Left ventricle myocardium inferior (tissue), 1 donor: ENCODE measurements at regions not wholly inside any gene's neighbourhood (a gene's known extent, or its start where the extent isn't known, plus 50 kb on each side); places are given as distances from the start of the nearest gene placed in this dataset.

Experiments used
- DNase-seq: peaks from one replicate; pipeline ENCODE4 v3.0.0-alpha.2; 2020
- H3K27ac ChIP-seq: fragments of 200-600 bp; replicated peaks from 2 replicates; pipeline ENCODE4 v1.8.0; 2021
- H3K27me3 ChIP-seq: fragments of 200-600 bp; 2 replicates; pipeline ENCODE4 v1.8.0; 2021; ENCODE audit warnings: low read depth
- H3K36me3 ChIP-seq: fragments of 200-600 bp; 2 replicates; pipeline ENCODE4 v1.8.0; 2021
- H3K4me1 ChIP-seq: fragments of 200-600 bp; 2 replicates; pipeline ENCODE4 v1.8.0; 2021
- H3K4me3 ChIP-seq: fragments of 200-600 bp; 2 replicates; pipeline ENCODE4 v1.8.0; 2021; ENCODE audit warnings: mild to moderate bottlenecking, moderate library complexity
- H3K9me3 ChIP-seq: fragments of 200-600 bp; replicated peaks from 2 replicates; pipeline ENCODE4 v1.8.0; 2021
- intact Hi-C: fragments of 100-400 bp; cut with micrococcal nuclease; formaldehyde crosslinking; loops from one replicate; pipeline ENCODE4 v1.11.0; 2022
- TF ChIP-seq, protein P1 (sequence below): fragments of 200-600 bp; IDR thresholded peaks from 2 replicates; pipeline ENCODE4 v1.8.0; 2021; ENCODE audit warnings: antibody characterized with exemption, mild to moderate bottlenecking, borderline replicate concordance
- donor health status: DM: no; HTN: yes; CAD: no; lungs with severe emphysema.

DNA sequence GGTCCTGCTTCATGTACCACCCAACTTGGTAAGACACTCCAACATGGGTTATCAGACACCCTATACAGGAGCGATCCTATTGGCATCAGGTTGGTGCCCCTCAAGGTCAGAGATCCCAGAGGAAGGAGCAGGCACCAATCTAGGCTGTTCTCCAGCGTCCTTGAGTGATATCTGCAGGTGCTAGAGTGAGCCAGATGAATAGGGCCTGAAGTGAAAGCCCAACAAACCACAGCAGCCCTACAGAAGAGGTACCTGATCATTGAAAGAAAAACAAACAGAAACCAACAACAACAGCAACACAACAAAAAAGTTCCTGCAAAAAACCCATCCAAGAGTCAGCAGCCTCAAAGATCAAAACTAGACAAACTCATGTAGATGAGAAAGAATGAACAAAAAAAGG is 584.8 kb downstream of the HINT1 start:
- peaks cover 21% of the 10 kb centered on the region for H3K9me3 ChIP-seq
- TF ChIP-seq, protein P1, sequence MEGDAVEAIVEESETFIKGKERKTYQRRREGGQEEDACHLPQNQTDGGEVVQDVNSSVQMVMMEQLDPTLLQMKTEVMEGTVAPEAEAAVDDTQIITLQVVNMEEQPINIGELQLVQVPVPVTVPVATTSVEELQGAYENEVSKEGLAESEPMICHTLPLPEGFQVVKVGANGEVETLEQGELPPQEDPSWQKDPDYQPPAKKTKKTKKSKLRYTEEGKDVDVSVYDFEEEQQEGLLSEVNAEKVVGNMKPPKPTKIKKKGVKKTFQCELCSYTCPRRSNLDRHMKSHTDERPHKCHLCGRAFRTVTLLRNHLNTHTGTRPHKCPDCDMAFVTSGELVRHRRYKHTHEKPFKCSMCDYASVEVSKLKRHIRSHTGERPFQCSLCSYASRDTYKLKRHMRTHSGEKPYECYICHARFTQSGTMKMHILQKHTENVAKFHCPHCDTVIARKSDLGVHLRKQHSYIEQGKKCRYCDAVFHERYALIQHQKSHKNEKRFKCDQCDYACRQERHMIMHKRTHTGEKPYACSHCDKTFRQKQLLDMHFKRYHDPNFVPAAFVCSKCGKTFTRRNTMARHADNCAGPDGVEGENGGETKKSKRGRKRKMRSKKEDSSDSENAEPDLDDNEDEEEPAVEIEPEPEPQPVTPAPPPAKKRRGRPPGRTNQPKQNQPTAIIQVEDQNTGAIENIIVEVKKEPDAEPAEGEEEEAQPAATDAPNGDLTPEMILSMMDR = no peak
- H3K27ac ChIP-seq = no peak overlapping the region
- DNase-seq = no peak
- H3K4me1 ChIP-seq = no peaks in the 10 kb centered on the region
- H3K36me3 ChIP-seq = no peaks in the 10 kb centered on the region
- H3K27me3 ChIP-seq = no peaks in the 10 kb centered on the region
- H3K4me3 ChIP-seq = no peak overlapping the region
- intact Hi-C loops = no loop called here

DNA sequence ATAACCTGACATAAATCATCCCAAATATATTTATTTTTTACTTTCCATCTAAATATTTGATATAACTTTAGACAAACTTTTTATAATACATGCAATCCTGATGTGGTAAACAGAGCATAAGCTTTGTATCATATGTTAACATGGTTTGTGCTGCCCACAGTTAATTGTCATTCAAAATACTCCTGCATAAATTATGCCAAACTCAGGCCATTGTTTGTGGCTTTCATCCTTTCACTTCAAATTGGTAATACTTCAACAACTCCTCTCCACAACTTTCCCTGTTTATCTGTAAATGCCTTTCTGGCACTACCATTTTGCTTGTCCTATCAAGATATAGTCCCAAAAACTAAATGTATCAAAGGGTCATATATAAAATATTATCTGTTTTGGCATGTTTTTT is 586.7 kb downstream of the HINT1 start:
- Histone ChIP-seq H3K36me3 (no peaks in the 10 kb centered on the region), H3K27me3 (no peaks in the 10 kb centered on the region), H3K27ac (no peak overlapping the region), H3K4me1 (no peaks in the 10 kb centered on the region), H3K4me3 (no peak overlapping the region), H3K9me3 (peaks cover 16% of the 10 kb centered on the region)
- TF ChIP-seq, protein P1 = no peak
- no peak for DNase-seq
- intact Hi-C loops = no loop called here

DNA sequence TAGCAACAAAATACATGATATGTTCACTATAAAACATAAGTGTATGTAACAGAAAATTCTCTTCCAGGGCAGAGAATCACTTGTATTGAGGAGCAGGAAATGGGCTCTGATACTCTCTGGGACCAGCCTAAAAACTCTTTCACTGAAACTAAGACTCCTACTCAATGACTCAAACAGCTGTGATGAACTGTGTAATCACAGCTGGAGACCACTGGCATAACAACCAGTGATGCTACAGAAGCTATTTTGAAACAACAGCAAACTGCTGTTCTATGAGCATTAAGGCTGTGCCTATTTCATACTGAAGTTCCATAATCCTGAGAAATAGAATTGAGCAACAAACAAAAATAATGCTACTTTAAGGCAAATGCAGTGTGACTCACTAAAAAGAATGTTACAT is 594.0 kb downstream of the HINT1 start:
- intact Hi-C loops = no loop called here
- H3K36me3 ChIP-seq = no peaks in the 10 kb centered on the region
- no peaks in the 10 kb centered on the region for H3K4me1 ChIP-seq
- TF ChIP-seq, protein P1 = no peak
- no peak overlapping the region for H3K4me3 ChIP-seq
- H3K27me3 ChIP-seq = no peaks in the 10 kb centered on the region
- DNase-seq = no peak
- no peaks in the 10 kb centered on the region for H3K9me3 ChIP-seq
- no peak overlapping the region for H3K27ac ChIP-seq

DNA sequence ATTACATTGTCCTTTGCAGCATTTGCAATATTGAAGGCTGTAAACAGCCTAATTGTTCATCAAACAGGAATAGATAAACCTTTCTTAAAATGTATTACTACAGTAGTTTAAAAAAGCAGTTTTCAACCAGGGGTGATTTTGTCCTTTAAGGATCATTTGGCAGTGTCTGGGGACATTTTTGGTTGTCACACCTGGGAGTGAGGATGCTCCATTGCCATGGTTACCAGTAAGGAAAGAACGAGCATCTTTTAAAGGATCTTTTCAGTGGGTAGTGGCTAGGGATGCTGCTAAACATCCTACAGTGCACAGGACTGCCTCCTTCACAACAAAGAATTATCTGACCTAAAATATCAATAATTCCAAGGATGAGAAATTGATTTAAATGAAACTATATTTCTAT is 596.3 kb downstream of the HINT1 start:
- intact Hi-C loops = no loop called here
- DNase-seq = no peak
- H3K9me3 ChIP-seq = no peaks in the 10 kb centered on the region
- H3K36me3 ChIP-seq = no peaks in the 10 kb centered on the region
- no peaks in the 10 kb centered on the region for H3K27me3 ChIP-seq
- no peak overlapping the region for H3K4me3 ChIP-seq
- no peaks in the 10 kb centered on the region for H3K4me1 ChIP-seq
- TF ChIP-seq, protein P1 = no peak
- H3K27ac ChIP-seq = no peak overlapping the region

DNA sequence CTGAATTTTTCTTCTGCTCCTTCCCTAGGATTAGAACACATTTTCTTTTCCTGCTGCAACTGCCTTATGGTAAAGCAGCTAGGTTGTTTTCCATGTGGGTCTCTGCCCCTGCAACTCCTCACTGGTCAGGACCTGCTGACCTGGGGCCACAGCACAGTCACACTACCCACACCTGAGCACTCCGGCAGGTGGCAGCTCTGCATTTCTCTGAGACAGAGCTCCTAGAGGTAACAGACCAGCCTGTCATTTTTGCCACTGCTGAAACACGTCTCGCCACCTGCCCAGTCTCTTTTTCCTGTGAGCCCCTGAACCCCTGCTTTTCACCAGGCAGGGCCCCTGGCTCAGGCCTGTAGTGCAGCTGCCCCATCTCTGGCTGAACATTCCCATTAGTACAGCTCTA is 609.6 kb downstream of the HINT1 start:
- no peak overlapping the region for H3K4me3 ChIP-seq
- H3K27me3 ChIP-seq = no peaks in the 10 kb centered on the region
- TF ChIP-seq, protein P1 = no peak
- no peaks in the 10 kb centered on the region for H3K36me3 ChIP-seq
- peaks cover 35% of the 10 kb centered on the region for H3K9me3 ChIP-seq
- no peak overlapping the region for H3K27ac ChIP-seq
- no peak for DNase-seq
- H3K4me1 ChIP-seq = no peaks in the 10 kb centered on the region
- intact Hi-C loops = no loop called here

DNA sequence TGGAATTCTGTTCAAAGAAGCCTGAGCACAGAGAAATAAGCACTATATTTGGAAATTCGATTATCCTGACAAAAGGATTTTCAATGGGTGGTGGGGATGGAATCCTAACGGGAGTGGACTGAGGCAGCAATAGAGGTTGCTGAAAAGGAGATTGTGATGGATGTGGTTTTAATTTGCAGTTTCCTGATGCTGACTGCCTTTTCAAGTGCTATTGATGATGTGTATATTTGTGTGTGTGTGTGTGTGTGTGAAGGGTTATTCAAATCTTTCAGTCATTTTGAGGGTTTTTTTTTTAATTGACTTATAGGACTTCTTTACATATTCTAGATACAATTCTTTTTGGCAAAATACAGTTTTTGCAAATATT is 614.5 kb downstream of the HINT1 start:
- Histone ChIP-seq H3K27me3 (no peaks in the 10 kb centered on the region), H3K36me3 (no peaks in the 10 kb centered on the region), H3K4me1 (no peaks in the 10 kb centered on the region), H3K9me3 (peaks cover 15% of the 10 kb centered on the region), H3K27ac (peak overlapping the region; percentile 34), H3K4me3 (no peak overlapping the region)
- intact Hi-C loops = no loop called here
- no peak for DNase-seq
- TF ChIP-seq, protein P1 = no peak
